ENCODE measurements at regions not wholly inside any gene's neighbourhood (a gene's known extent, or its start where the extent isn't known, plus 50 kb on each side); places are given as distances from the start of the nearest gene placed in this dataset.

DNA sequence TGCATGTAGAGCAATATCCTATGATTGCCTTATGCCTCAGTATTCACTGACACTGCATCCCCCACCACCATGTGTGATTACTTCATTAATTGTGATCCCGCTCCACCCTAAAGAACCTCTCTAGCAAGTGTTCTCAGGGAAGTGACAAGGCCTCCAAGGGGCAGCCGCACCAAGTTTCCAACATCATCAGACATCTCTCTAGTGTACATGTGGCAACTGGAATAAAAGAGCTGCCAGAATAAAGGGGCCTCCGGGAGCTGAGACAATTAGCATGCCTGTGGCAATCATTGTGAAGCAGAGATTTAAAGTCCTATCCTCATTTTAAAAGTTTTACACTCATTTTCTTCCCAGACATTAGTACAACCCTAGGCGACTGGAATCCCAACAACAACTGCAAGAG, 902.1 kb upstream of the SEMA6D start:
- TF ChIP-seq, protein P1, sequence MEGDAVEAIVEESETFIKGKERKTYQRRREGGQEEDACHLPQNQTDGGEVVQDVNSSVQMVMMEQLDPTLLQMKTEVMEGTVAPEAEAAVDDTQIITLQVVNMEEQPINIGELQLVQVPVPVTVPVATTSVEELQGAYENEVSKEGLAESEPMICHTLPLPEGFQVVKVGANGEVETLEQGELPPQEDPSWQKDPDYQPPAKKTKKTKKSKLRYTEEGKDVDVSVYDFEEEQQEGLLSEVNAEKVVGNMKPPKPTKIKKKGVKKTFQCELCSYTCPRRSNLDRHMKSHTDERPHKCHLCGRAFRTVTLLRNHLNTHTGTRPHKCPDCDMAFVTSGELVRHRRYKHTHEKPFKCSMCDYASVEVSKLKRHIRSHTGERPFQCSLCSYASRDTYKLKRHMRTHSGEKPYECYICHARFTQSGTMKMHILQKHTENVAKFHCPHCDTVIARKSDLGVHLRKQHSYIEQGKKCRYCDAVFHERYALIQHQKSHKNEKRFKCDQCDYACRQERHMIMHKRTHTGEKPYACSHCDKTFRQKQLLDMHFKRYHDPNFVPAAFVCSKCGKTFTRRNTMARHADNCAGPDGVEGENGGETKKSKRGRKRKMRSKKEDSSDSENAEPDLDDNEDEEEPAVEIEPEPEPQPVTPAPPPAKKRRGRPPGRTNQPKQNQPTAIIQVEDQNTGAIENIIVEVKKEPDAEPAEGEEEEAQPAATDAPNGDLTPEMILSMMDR (IDR thresholded peaks at IDR 0.05; ENCODE audit: insufficient read depth, low read depth, low read length), result no peak
- no peak for TF ChIP-seq EZH2 (IDR thresholded peaks at IDR 0.05; ENCODE audit: insufficient read depth, low read length)

Measured in astrocyte (in vitro differentiated cells and primary cell).